GM21390 (cell line): ENCODE measurements at regions not wholly inside any gene's neighbourhood (a gene's known extent, or its start where the extent isn't known, plus 50 kb on each side); places are given as distances from the start of the nearest gene placed in this dataset.
"Not testable (repeated sequence)": the region's sequence is repeated elsewhere in the genome, so short reads cannot be mapped to it uniquely, and the experiment has no call there.

Source experiments
- ATAC-seq: cut with Tn5 transposase; IDR thresholded peaks from one replicate; pipeline ENCODE4 v1.9.1; 2021; ENCODE audit not compliant: unreplicated experiment

GRCh38 chr1:80624682-80625081, 1176.1 kb upstream of the ADGRL2 start:
- no peak for ATAC-seq

GRCh38 chr1:80607064-80607463, 1193.7 kb upstream of the ADGRL2 start:
- no peak for ATAC-seq

- ATAC-seq, result no peak
Observed at GRCh38 chr1:80594013-80594412, 1206.7 kb upstream of the ADGRL2 start.

GRCh38 chr1:80593197-80593596, 1207.5 kb upstream of the ADGRL2 start:
- ATAC-seq, result no peak

GRCh38 chr1:80582980-80583379, 1217.8 kb upstream of the ADGRL2 start:
- ATAC-seq, result no peak

GRCh38 chr1:80579055-80579454, 1221.7 kb upstream of the ADGRL2 start:
- no peak for ATAC-seq

GRCh38 chr1:80566867-80567266, 1233.9 kb upstream of the ADGRL2 start:
- no peak for ATAC-seq

- ATAC-seq, result no peak
Observed at GRCh38 chr1:80566123-80566522, 1234.6 kb upstream of the ADGRL2 start.

- no peak for ATAC-seq
Observed at GRCh38 chr1:80565406-80565805, 1235.3 kb upstream of the ADGRL2 start.

- ATAC-seq, result no peak
Observed at GRCh38 chr1:80542231-80542630, 1258.5 kb upstream of the ADGRL2 start.

GRCh38 chr1:80540596-80540995, 1260.1 kb upstream of the ADGRL2 start:
- ATAC-seq, result no peak

GRCh38 chr1:80540149-80540548, 1260.6 kb upstream of the ADGRL2 start:
- ATAC-seq, result no peak

- ATAC-seq, result not testable (repeated sequence)
Observed at GRCh38 chr1:80539298-80539697, 1261.4 kb upstream of the ADGRL2 start.

- no peak for ATAC-seq
Observed at GRCh38 chr1:80536461-80536860, 1264.3 kb upstream of the ADGRL2 start.

GRCh38 chr1:80535466-80535865, 1265.3 kb upstream of the ADGRL2 start:
- no peak for ATAC-seq

GRCh38 chr1:80534606-80535360, 1266.0 kb upstream of the ADGRL2 start:
- ATAC-seq, result no peak

GRCh38 chr1:80533775-80534334, 1266.9 kb upstream of the ADGRL2 start:
- ATAC-seq, result no peak

GRCh38 chr1:80533093-80533492, 1267.6 kb upstream of the ADGRL2 start:
- no peak for ATAC-seq

GRCh38 chr1:80531182-80531581, 1269.6 kb upstream of the ADGRL2 start:
- no peak for ATAC-seq

GRCh38 chr1:80529546-80529945, 1271.2 kb upstream of the ADGRL2 start:
- no peak for ATAC-seq

GRCh38 chr1:80523861-80524260, 1276.9 kb upstream of the ADGRL2 start:
- no peak for ATAC-seq

- ATAC-seq, result not testable (repeated sequence)
Observed at GRCh38 chr1:80523071-80523470, 1277.7 kb upstream of the ADGRL2 start.

- no peak for ATAC-seq
Observed at GRCh38 chr1:80520949-80521348, 1279.8 kb upstream of the ADGRL2 start.
